ENCODE measurements at regions not wholly inside any gene's neighbourhood (a gene's known extent, or its start where the extent isn't known, plus 50 kb on each side); places are given as distances from the start of the nearest gene placed in this dataset.

GRCh38 chr11:82539669-82540068 is 194.0 kb downstream of the FAM181B start:
- intact Hi-C loops (cut with micrococcal nuclease; ENCODE audit: unreplicated experiment) (no loop called here), in situ Hi-C loops (cut with HindIII; ENCODE audit: extremely low pct_ligation_motif_present, low pct_unique_long_range_greater_than_20kb) (no loop called here)
- no peaks in the 10 kb centered on the region for H3K4me1 ChIP-seq (ENCODE audit: insufficient read depth, low read length)
- no peaks in the 10 kb centered on the region for H3K9me3 ChIP-seq (ENCODE audit: low read length)
- H3K27me3 ChIP-seq (ENCODE audit: control insufficient read depth in 1 of 2, insufficient read depth in 2 of 2, low read length in 2 of 2), result no peaks in the 10 kb centered on the region; a peak in 1 of 5 replicates
- H3K36me3 ChIP-seq (replicated peaks in 1 of 2; ENCODE audit: control insufficient read depth in 1 of 2, insufficient read depth in 2 of 2, low read length in 2 of 2), result no peaks in the 10 kb centered on the region
- DNase-seq (ENCODE audit: low spot score) (no peak), ATAC-seq (no peak), FAIRE-seq (no peak)
- H3K4me3 ChIP-seq (replicated peaks in 1 of 3; ENCODE audit: insufficient read depth in 1 of 3, low read depth in 2 of 3, low read length in 3 of 3), result no peak overlapping the region
- H3K9ac ChIP-seq (ENCODE audit: insufficient read depth, low read depth, low read length), result no peak overlapping the region
- no peak overlapping the region for H3K27ac ChIP-seq (ENCODE audit: extremely low read length, insufficient read depth, low read length)
- H3K79me2 ChIP-seq (ENCODE audit: insufficient read depth, low read length), result no peaks in the 10 kb centered on the region
- BruUV-seq (replicated peaks), result no TSS peak
- H2AFZ ChIP-seq (ENCODE audit: low read length), result no peak overlapping the region
- ChIA-PET POLR2A (no interaction called here), CTCF (ENCODE audit: low intra/inter-chr PET ratio, low total read pairs) (no interaction called here)
- H4K20me1 ChIP-seq (ENCODE audit: insufficient read depth, low read length), result no peaks in the 10 kb centered on the region
- TF ChIP-seq DRAP1 (CRISPR knock-in tag; IDR thresholded peaks at IDR 0.05), result no peak
- no peak overlapping the region for H3K4me2 ChIP-seq (ENCODE audit: low read depth, low read length)

- Histone ChIP-seq H3K4me1 (ENCODE audit: insufficient read depth, low read length) (no peaks in the 10 kb centered on the region), H3K4me2 (ENCODE audit: low read depth, low read length) (no peak overlapping the region), H3K27me3 (ENCODE audit: control insufficient read depth in 1 of 2, insufficient read depth in 2 of 2, low read length in 2 of 2) (no peaks in the 10 kb centered on the region; a peak in 1 of 5 replicates), H3K4me3 (replicated peaks in 1 of 3; ENCODE audit: insufficient read depth in 1 of 3, low read depth in 2 of 3, low read length in 3 of 3) (no peak overlapping the region), H3K36me3 (replicated peaks in 1 of 2; ENCODE audit: control insufficient read depth in 1 of 2, insufficient read depth in 2 of 2, low read length in 2 of 2) (no peaks in the 10 kb centered on the region), H4K20me1 (ENCODE audit: insufficient read depth, low read length) (no peaks in the 10 kb centered on the region), H3K9me3 (ENCODE audit: low read length) (no peaks in the 10 kb centered on the region), H2AFZ (ENCODE audit: low read length) (no peak overlapping the region), H3K9ac (ENCODE audit: insufficient read depth, low read depth, low read length) (no peak overlapping the region), H3K79me2 (ENCODE audit: insufficient read depth, low read length) (no peaks in the 10 kb centered on the region), H3K27ac (ENCODE audit: extremely low read length, insufficient read depth, low read length) (no peak overlapping the region)
- no peak for FAIRE-seq
- no peak for ATAC-seq
- CTCF ChIA-PET (ENCODE audit: low intra/inter-chr PET ratio, low total read pairs), result no interaction called here
- in situ Hi-C loops (cut with HindIII; ENCODE audit: extremely low pct_ligation_motif_present, low pct_unique_long_range_greater_than_20kb), result no loop called here
- BruUV-seq (replicated peaks), result no TSS peak
- DNase-seq (ENCODE audit: low spot score), result no peak
- TF ChIP-seq TCF12 (IDR thresholded peaks at IDR 0.05) (no peak), TCF12 (CRISPR knock-in tag; IDR thresholded peaks at IDR 0.05) (no peak), GMEB1 (CRISPR knock-in tag; IDR thresholded peaks at IDR 0.05; ENCODE audit: borderline replicate concordance) (no peak), NCOR1 (IDR thresholded peaks at IDR 0.05; ENCODE audit: borderline replicate concordance, low read length) (no peak), ZNF75D (CRISPR knock-in tag; IDR thresholded peaks at IDR 0.05; ENCODE audit: borderline replicate concordance) (no peak), ZSCAN31 (CRISPR knock-in tag; IDR thresholded peaks at IDR 0.05; ENCODE audit: low read depth) (no peak), SETDB1 (CRISPR knock-in tag; IDR thresholded peaks at IDR 0.05; ENCODE audit: borderline replicate concordance) (no peak), KDM6A (CRISPR knock-in tag; IDR thresholded peaks at IDR 0.05; ENCODE audit: low read depth) (no peak)
- POLR2A ChIA-PET, result no interaction called here
- intact Hi-C loops (cut with micrococcal nuclease; ENCODE audit: unreplicated experiment), result no loop called here
- WGBS (ENCODE audit: low lambda C conversion rate), result 6% methylated on average over 3 of the region's 3 CpGs
Observed at GRCh38 chr11:82536706-82537105, 197.0 kb downstream of the FAM181B start.
